ENCODE measurements at regions not wholly inside any gene's neighbourhood (a gene's known extent, or its start where the extent isn't known, plus 50 kb on each side); places are given as distances from the start of the nearest gene placed in this dataset.

DNA sequence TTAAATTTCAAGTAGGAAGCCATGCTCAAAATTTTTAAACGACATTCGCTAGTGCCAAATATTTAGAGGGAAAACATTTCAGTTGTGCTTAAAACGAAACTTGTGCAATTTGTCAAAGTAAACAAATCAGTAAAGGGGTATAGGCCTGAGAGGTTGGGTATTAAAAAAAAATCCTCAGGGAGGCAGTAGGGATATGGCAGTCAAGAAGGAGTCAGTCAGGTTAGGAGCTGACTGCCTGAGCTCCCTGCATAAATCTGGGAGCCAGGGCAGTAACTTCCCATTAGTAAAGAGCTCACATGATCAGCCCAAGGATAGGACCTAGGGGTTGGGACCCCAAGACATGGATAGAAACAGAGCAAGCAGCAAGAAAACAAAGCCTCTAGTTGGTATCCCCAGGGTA, 120.7 kb upstream of the STAC start:
- no peak for DNase-seq (ENCODE audit: low read depth)
- no peak for TF ChIP-seq POLR2A (IDR thresholded peaks at IDR 0.05; ENCODE audit: extremely low read depth, insufficient read length)
- TF ChIP-seq, protein P1, sequence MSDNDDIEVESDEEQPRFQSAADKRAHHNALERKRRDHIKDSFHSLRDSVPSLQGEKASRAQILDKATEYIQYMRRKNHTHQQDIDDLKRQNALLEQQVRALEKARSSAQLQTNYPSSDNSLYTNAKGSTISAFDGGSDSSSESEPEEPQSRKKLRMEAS (IDR thresholded peaks at IDR 0.05; ENCODE audit: low read depth, low read length), result no peak
- TF ChIP-seq, protein P2, sequence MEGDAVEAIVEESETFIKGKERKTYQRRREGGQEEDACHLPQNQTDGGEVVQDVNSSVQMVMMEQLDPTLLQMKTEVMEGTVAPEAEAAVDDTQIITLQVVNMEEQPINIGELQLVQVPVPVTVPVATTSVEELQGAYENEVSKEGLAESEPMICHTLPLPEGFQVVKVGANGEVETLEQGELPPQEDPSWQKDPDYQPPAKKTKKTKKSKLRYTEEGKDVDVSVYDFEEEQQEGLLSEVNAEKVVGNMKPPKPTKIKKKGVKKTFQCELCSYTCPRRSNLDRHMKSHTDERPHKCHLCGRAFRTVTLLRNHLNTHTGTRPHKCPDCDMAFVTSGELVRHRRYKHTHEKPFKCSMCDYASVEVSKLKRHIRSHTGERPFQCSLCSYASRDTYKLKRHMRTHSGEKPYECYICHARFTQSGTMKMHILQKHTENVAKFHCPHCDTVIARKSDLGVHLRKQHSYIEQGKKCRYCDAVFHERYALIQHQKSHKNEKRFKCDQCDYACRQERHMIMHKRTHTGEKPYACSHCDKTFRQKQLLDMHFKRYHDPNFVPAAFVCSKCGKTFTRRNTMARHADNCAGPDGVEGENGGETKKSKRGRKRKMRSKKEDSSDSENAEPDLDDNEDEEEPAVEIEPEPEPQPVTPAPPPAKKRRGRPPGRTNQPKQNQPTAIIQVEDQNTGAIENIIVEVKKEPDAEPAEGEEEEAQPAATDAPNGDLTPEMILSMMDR (IDR thresholded peaks at IDR 0.05; ENCODE audit: low read depth, low read length), result no peak
- TF ChIP-seq MYC (IDR thresholded peaks at IDR 0.05; ENCODE audit: low read depth, low read length), result no peak

DNA sequence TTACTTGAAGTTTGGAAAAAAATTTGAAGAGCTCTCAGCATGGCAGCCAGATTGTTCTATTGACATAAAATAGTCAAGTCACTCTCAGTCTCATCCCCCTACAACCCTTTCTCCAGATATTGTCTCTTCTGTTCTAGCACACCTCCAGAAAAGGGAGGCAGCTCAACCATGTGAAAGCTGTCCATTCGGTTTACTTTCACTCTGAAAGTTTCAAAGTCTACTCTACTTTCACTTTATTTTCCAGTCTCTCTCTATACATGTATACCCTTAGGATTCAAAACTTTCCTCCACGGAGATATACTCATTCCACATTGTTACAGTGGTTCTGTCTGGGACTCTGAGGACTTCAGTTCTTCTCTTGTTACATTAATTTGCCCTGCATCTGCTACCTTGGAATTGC, 111.0 kb upstream of the STAC start:
- TF ChIP-seq POLR2A (IDR thresholded peaks at IDR 0.05; ENCODE audit: extremely low read depth, insufficient read length), result no peak
- no peak for TF ChIP-seq MYC (IDR thresholded peaks at IDR 0.05; ENCODE audit: low read depth, low read length)
- TF ChIP-seq, protein P2 (IDR thresholded peaks at IDR 0.05; ENCODE audit: low read depth, low read length), result no peak
- TF ChIP-seq, protein P1 (IDR thresholded peaks at IDR 0.05; ENCODE audit: low read depth, low read length), result no peak
- no peak for DNase-seq (ENCODE audit: low read depth)
- no peak overlapping the region for H3K4me3 ChIP-seq (ENCODE audit: low read depth, low read length)

More for the DNA sequence above, 120.7 kb upstream of the STAC start:
- no peak overlapping the region for H3K4me3 ChIP-seq (ENCODE audit: low read depth, low read length)

DNA sequence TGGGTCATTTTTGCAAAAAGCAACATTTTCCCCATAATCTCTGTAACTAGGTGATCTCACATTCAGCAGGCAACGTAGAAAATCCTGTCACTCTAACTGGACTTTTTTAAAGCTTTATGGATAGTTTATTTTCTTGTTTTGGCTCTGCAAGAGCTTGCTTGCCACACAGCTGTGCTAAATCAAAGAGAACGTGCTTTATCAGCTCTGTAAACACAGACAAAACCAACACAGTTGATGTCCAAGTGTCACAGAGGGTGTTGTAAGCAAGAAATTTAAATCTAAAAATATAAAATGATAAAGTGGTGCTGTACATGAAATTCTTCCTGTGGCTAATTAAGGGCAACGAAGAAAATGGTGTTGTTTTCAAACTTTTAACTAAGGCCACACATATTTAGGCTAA, 97.5 kb upstream of the STAC start:
- no peak overlapping the region for H3K4me3 ChIP-seq (ENCODE audit: low read depth, low read length)
- TF ChIP-seq MYC (IDR thresholded peaks at IDR 0.05; ENCODE audit: low read depth, low read length) (no peak), POLR2A (IDR thresholded peaks at IDR 0.05; ENCODE audit: extremely low read depth, insufficient read length) (no peak)
- TF ChIP-seq, protein P1 (IDR thresholded peaks at IDR 0.05; ENCODE audit: low read depth, low read length), result no peak
- TF ChIP-seq, protein P2 (IDR thresholded peaks at IDR 0.05; ENCODE audit: low read depth, low read length), result no peak
- no peak for DNase-seq (ENCODE audit: low read depth)

DNA sequence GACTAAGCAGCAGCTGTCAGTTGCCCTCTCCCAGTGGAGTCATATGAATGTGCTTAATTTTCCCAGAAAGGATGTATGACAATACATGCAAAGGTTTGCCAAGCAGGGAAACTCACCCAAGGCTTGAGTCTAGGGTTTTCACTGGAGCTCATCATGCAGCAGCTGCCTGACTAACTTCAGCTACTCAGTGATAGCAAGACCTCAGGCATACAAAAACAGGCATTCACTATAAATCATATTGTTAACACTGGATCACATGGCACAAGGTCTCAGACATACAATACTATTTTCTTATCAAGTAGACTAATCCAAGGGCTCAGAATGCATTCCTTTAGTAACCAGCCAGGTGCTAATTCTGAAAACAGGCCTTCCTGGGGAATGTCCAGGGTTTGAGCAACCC, 85.0 kb upstream of the STAC start:
- no peak for DNase-seq (ENCODE audit: low read depth)
- no peak for TF ChIP-seq MYC (IDR thresholded peaks at IDR 0.05; ENCODE audit: low read depth, low read length)
- TF ChIP-seq, protein P2 (IDR thresholded peaks at IDR 0.05; ENCODE audit: low read depth, low read length), result no peak
- TF ChIP-seq POLR2A (IDR thresholded peaks at IDR 0.05; ENCODE audit: extremely low read depth, insufficient read length), result no peak
- TF ChIP-seq, protein P1 (IDR thresholded peaks at IDR 0.05; ENCODE audit: low read depth, low read length), result no peak
- H3K4me3 ChIP-seq (ENCODE audit: low read depth, low read length), result no peak overlapping the region

DNA sequence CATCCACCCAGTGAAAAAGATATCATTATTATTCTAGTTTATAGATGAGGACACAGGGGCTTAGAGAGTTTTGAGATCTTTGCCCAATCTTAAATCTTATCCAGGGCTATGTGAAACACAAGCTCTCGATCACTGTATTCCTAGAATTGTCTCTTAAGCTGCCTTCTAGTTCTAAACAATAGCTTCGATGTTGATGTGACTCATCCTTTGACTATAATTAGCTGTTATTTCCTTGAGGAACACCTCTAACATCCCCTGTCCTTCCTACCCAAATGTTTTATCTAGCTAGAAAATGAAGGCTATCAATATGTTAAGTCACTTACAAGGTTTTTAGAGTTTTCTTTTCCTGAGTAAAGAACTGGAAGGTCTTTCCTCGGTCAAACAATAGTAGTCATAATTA, 83.1 kb upstream of the STAC start:
- DNase-seq (ENCODE audit: low read depth), result no peak
- TF ChIP-seq POLR2A (IDR thresholded peaks at IDR 0.05; ENCODE audit: extremely low read depth, insufficient read length), result no peak
- TF ChIP-seq, protein P2 (IDR thresholded peaks at IDR 0.05; ENCODE audit: low read depth, low read length), result no peak
- TF ChIP-seq, protein P1 (IDR thresholded peaks at IDR 0.05; ENCODE audit: low read depth, low read length), result no peak
- no peak for TF ChIP-seq MYC (IDR thresholded peaks at IDR 0.05; ENCODE audit: low read depth, low read length)
- no peak overlapping the region for H3K4me3 ChIP-seq (ENCODE audit: low read depth, low read length)

DNA sequence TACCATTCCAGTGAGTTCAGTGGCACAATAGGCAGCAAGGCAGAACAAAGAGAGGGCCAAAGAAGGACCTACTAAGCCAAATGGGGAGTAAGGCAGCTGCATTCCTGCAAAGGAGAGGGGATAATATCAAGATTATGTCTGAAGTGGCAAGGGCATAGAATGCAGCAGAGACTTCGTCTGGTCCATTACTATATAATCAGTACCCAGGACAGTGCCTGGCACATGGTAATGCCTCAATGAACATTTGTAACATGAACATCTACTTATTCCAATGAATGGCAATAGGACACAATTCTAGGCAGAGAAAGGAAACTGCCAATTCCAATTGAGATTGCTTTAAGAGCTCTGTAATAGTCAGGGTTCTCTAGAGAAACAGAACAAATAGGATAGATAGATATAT, 82.1 kb upstream of the STAC start:
- no peak for DNase-seq (ENCODE audit: low read depth)
- H3K4me3 ChIP-seq (ENCODE audit: low read depth, low read length), result no peak overlapping the region
- TF ChIP-seq, protein P1 (IDR thresholded peaks at IDR 0.05; ENCODE audit: low read depth, low read length), result no peak
- TF ChIP-seq MYC (IDR thresholded peaks at IDR 0.05; ENCODE audit: low read depth, low read length), result no peak
- TF ChIP-seq, protein P2 (IDR thresholded peaks at IDR 0.05; ENCODE audit: low read depth, low read length), result no peak
